Effector memory CD8-positive, alpha-beta T cell (primary cell): ENCODE measurements at regions not wholly inside any gene's neighbourhood (a gene's known extent, or its start where the extent isn't known, plus 50 kb on each side); places are given as distances from the start of the nearest gene placed in this dataset.

Source experiments
- ATAC-seq: fragments of 150-1000 bp; cut with Tn5 transposase; replicated peaks from 2 replicates; pipeline ENCODE4 v1.10.0; 2021; ENCODE audit warnings: mild to moderate bottlenecking, moderate library complexity
- DNase-seq, 3 experiments: peaks; one replicate each; pipeline ENCODE4 v3.0.0; 2021
- H3K27ac Mint-ChIP-seq, 2 donors: one replicate each; pipeline ENCODE4 v1.8.0; 2022; ENCODE audit warnings: mild to moderate bottlenecking in 2 of 2, mixed read lengths in 2 of 2, moderate library complexity in 2 of 2
- H3K27me3 Mint-ChIP-seq, 2 donors: one replicate each; pipeline ENCODE4 v1.8.0; 2022; ENCODE audit warnings: mixed read lengths in 2 of 2
- H3K36me3 Mint-ChIP-seq: one replicate; pipeline ENCODE4 v1.8.0; 2022; ENCODE audit warnings: mild to moderate bottlenecking, moderate library complexity, mixed read lengths; ENCODE audit not compliant: insufficient read depth
- H3K4me1 Mint-ChIP-seq, 2 donors: one replicate each; pipeline ENCODE4 v1.8.0; 2022; ENCODE audit warnings: low read depth in 2 of 2, mixed read lengths in 2 of 2
- H3K4me3 Mint-ChIP-seq, 2 donors: one replicate each; pipeline ENCODE4 v1.8.0; 2022; ENCODE audit warnings: mild to moderate bottlenecking in 2 of 2, mixed read lengths in 2 of 2, moderate library complexity in 2 of 2
- H3K9me3 Mint-ChIP-seq, 2 donors: one replicate each; pipeline ENCODE4 v1.8.0; 2022; ENCODE audit warnings: mixed read lengths in 2 of 2

DNA sequence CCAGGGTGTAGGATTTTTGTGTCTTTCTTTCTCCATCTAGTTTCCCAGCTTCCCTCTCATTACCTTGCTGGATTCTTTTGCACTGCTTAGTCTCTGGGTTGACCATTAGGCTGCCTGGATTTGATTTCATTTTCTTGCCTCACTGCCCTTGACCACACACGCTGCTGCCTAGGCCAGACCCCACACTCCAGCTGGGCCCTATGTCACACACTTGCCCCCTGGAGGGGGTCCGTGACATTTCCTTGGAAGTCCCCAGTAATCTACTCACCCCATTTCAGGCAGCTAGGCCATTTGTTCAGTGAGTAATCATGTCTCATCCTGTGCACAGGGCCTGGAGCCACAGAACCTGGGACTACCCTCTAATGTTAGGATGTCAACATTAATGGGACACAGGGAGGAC, 81.9 kb upstream of the SPON1 start:
- H3K27me3 Mint-ChIP-seq: no peaks in the 10 kb centered on the region
- ATAC-seq: no peak
- peak overlapping the region in 1 of 2 donors; percentile 19 for H3K27ac Mint-ChIP-seq
- no peak overlapping the region for H3K4me3 Mint-ChIP-seq
- H3K4me1 Mint-ChIP-seq: no peaks in the 10 kb centered on the region
- peaks cover 3% of the 10 kb centered on the region for H3K36me3 Mint-ChIP-seq
- no peak for DNase-seq
- no peaks in the 10 kb centered on the region for H3K9me3 Mint-ChIP-seq

DNA sequence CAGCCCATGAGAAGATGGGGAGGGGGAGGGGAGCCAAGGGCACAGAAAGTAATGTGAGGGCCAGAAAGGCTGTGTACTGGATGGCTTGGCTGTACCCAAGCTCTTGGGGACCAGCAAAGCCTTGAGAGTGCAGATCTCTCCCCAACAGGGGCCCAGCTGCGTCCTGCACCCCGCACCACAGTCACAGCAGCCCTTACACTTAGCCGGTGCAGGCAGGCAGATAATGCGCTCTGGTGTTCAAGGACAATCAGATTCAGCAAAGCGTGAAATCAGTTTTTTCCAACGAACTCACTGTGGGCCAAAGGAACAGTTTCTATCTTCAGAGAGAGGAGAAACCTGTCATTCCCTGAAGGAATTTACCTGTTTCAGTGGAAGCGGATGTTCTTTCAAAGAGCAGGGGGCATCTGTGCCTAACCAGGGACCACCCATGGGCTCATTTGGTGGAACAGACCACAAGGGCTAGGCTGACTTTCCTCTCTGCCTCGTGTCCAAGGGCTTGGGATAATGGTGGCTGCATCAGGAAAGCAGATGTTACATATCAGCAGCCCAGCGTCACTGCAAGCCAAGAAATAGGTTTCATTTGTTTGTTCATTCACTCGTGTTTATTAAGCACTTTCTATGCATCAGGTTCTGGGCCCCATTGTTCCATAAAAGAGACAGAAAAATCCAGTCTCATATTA, 81.2 kb upstream of the SPON1 start:
- Mint-ChIP-seq H3K36me3 (peaks cover 3% of the 10 kb centered on the region), H3K9me3 (no peaks in the 10 kb centered on the region), H3K4me3 (no peak overlapping the region), H3K27me3 (no peaks in the 10 kb centered on the region), H3K27ac (no peak overlapping the region), H3K4me1 (no peaks in the 10 kb centered on the region)
- ATAC-seq (no peak), DNase-seq (no peak)

DNA sequence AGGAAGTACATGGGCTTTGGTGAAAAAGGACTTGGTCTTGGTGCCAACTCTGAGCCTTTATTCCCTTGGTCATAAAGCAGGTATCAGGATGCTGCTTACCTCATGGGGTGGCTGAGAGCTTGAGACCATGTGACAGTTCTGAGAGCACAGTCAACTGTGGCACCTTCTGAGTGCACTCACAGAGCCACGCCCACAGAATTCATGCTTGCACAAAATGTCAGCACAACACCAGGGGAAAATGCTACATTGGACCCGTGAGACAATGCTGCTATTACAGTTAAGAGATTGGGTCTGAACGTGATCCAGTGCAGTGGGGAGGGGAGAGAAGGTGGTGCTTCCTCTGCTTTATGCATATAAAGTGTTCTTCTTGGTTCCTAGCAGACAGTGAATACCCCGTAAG, 79.5 kb upstream of the SPON1 start:
- DNase-seq (no peak), ATAC-seq (no peak)
- Mint-ChIP-seq H3K4me1 (no peaks in the 10 kb centered on the region), H3K27me3 (no peaks in the 10 kb centered on the region), H3K4me3 (no peak overlapping the region), H3K36me3 (peaks cover 3% of the 10 kb centered on the region), H3K27ac (no peak overlapping the region), H3K9me3 (peaks cover 0 to 2% of the 10 kb centered on the region in 2 donors)

DNA sequence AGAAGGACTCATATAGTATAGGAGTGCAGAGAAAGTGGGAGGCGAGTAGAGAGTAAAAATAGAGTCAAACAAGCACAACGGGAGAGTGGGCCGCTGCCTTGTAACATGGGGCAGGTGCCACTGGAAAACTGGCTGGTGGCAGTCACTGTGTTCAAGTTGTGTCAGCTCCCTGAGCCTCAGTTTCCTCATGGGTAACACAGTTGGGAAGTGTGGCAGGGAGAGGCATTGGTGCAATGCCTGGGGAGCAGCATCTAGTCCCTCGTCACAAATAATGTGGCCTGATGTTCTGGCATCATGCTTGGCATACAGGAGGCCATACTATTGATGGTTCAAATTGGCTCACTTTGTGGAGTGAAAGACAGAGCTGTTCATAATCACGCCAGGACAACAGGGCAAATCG, 78.9 kb upstream of the SPON1 start:
- Mint-ChIP-seq H3K4me1 (no peaks in the 10 kb centered on the region), H3K36me3 (peaks cover 3% of the 10 kb centered on the region)

DNA sequence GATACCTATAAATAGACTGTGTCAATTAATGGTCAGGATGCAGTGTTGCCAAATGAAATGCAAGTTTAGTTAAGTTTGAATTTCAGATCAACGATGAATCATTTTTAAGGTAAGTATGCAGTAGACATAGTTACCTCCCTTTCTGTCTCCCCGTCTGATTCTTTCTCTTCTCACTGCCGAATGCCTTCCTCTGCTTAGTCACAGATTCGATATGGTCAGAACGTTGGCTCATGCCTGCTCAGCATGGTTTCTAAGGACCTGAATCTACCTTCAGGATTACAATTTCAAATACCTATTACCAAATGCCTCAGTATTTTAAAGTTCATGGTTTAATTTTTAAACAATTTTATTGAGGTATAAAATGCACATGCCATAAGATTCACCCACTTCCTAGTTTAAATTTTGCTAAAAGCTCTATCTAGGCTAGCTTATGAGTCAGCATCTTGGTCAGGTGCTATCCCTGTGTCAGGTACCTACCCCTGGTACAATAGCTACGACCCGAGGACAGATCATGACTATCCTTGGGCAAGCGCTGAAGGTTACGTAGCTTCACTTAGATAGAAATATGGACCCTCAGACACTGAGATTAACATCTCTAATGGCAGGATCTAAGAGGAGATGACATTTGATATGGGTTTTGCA, 78.2 kb upstream of the SPON1 start:
- Mint-ChIP-seq H3K9me3 (peaks cover 0 to 2% of the 10 kb centered on the region in 2 donors), H3K4me1 (no peaks in the 10 kb centered on the region), H3K27me3 (no peaks in the 10 kb centered on the region), H3K27ac (no peak overlapping the region), H3K4me3 (no peak overlapping the region), H3K36me3 (peaks cover 3% of the 10 kb centered on the region)
- ATAC-seq (no peak), DNase-seq (no peak)

More for the DNA sequence above, 78.9 kb upstream of the SPON1 start:
- Mint-ChIP-seq H3K4me3 (no peak overlapping the region), H3K9me3 (peaks cover 0 to 2% of the 10 kb centered on the region in 2 donors), H3K27me3 (no peaks in the 10 kb centered on the region), H3K27ac (no peak overlapping the region)
- DNase-seq (no peak), ATAC-seq (no peak)

DNA sequence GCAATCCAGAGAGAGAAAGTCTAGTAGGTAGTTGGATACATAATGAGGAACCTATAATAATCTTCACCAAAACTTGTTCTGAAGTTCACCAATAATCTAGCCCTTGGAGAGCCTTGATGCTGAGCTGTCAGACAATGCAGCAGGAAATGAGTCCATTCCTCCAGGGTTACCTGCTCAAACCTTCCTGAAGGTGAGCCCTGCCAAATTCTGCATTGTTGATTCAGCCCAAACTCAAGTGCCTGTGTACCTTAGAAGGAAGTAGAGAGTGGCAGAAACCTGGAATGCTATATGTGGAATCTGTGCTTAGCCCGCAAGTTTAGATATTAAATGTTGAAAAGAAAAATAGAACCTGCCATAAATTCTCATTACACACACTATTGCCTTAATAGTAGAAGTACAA, 77.4 kb upstream of the SPON1 start:
- Mint-ChIP-seq H3K4me1 (no peaks in the 10 kb centered on the region), H3K27me3 (peaks cover 0 to 7% of the 10 kb centered on the region in 2 donors), H3K9me3 (peaks cover 0 to 2% of the 10 kb centered on the region in 2 donors), H3K4me3 (no peak overlapping the region), H3K36me3 (no peaks in the 10 kb centered on the region), H3K27ac (no peak overlapping the region)
- DNase-seq (no peak), ATAC-seq (no peak)

DNA sequence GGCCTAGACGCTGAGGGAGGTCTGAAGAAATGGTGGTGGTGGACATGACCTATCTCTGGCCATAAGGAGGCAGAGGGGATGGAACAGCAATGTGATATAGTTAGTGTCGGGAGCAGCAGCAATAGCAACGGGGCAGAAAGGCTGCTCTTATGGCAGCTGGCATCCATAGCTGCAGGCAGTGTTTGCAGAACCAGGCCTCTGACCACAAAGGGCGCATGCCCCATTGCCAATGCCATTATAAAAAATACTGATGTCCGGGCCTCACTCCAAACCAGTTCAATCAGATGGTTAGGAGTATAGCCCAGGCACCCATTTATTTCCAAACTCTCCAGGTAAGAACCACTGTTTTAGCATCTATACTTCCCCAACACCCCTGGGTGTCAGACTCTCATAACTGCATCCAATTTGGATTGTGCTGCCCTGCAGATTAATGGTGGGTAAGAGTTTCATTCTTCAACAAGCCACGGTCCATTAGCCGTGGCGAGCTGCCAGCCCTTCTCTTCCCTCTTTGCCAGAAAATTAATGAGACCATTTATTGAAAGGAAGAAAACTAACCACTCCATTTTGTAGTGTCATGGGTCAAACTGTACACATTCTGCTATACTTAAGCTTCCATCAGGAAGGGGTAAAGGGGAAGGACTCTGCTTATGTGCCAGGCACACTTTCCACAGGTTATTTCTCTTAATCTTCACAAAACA, 72.8 kb upstream of the SPON1 start:
- ATAC-seq: no peak
- Mint-ChIP-seq H3K27ac (no peak overlapping the region), H3K4me1 (no peaks in the 10 kb centered on the region), H3K27me3 (peaks cover 0 to 7% of the 10 kb centered on the region in 2 donors), H3K4me3 (no peak overlapping the region), H3K36me3 (no peaks in the 10 kb centered on the region), H3K9me3 (peaks cover 0 to 2% of the 10 kb centered on the region in 2 donors)
- DNase-seq: no peak

DNA sequence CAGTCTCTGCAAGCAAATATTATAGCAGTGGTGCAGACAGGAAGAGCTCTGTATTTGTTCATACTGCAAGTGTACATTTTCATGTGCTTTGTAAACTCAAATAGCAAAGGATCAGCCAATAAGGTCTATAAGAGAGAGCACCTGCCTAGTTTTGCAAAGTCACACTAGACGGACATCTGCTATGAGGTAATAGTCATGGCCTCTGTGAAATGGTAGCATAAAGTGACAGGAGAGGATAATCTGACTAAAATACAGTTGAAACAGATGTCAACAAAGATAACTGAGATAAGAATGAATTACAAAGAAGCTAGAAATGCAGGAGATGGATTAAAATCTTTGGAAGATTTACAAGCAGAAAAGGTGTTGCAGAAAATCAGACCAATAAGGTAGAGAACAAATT, 70.6 kb upstream of the SPON1 start:
- H3K4me3 Mint-ChIP-seq: no peak overlapping the region
- peaks cover 0 to 3% of the 10 kb centered on the region in 2 donors for H3K4me1 Mint-ChIP-seq
- H3K27me3 Mint-ChIP-seq: peaks cover 7 to 9% of the 10 kb centered on the region in 2 donors
- H3K9me3 Mint-ChIP-seq: peaks cover 0 to under 1% of the 10 kb centered on the region in 2 donors
- H3K27ac Mint-ChIP-seq: no peak overlapping the region
- H3K36me3 Mint-ChIP-seq: no peaks in the 10 kb centered on the region
- no peak for DNase-seq
- no peak for ATAC-seq

DNA sequence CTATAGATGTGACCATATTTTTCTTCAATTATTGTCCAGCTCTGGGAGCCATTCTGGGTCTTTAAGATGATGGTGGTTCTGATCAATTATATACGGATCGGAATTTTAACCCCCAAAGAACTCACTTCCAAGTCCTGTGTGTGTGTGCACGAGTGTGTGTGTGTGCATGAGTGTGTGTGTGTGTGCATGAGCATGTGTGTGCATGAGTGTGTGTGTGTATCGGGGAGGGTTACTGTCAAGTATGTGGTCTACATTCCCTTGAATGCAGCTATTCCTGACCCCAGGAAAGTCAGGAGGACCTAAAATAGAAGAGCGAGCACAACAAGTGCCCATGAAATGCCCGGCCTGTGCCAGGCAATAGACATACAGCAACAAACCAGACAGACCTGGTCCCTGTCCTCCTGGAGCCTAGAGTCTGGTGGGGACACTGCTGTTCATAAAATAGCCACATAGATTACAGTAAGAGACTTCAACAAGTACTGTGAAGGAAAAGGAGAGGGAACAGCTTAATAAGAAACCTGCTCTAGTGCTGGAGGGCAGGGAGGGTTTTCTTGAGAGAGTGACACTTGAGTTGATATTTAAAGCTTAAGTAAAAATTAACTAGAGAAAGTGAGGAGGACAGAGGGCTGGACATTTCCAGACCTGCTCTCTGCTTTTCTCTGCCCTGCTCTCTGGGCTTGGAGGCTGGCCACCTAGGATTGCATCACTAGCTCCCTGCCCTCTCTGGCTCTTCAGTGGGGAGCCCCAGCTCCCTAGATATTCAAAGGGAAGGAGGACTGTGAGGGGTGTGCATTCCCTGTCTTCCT, 66.1 kb upstream of the SPON1 start:
- no peak for DNase-seq
- Mint-ChIP-seq H3K27ac (no peak overlapping the region), H3K36me3 (no peaks in the 10 kb centered on the region), H3K4me1 (peaks cover 0 to 3% of the 10 kb centered on the region in 2 donors), H3K27me3 (peaks cover 18 to 28% of the 10 kb centered on the region in 2 donors), H3K4me3 (no peak overlapping the region), H3K9me3 (no peaks in the 10 kb centered on the region)
- ATAC-seq: no peak

DNA sequence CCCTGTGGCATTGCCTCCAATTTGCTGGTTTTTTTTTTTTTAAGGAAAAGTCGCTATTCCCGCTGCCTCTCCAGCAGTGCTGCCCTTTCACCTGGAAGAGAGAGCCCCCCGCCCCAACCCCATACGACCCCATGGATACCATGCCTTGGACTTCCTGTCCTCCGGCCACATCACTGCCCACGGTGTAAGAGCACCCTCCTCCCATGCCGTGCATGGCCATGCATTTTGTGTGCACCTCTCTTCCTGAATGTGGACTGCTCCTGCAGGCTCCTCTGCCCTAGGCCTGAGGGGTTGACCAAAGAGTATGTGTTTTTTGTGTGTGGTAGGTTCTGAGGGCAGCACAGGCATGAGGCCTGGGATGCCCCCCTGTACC, 65.6 kb upstream of the SPON1 start:
- Mint-ChIP-seq H3K4me3 (no peak overlapping the region), H3K27ac (no peak overlapping the region), H3K36me3 (no peaks in the 10 kb centered on the region), H3K4me1 (peaks cover 0 to 3% of the 10 kb centered on the region in 2 donors), H3K9me3 (no peaks in the 10 kb centered on the region), H3K27me3 (peaks cover 18 to 28% of the 10 kb centered on the region in 2 donors)
- ATAC-seq (no peak), DNase-seq (no peak)

DNA sequence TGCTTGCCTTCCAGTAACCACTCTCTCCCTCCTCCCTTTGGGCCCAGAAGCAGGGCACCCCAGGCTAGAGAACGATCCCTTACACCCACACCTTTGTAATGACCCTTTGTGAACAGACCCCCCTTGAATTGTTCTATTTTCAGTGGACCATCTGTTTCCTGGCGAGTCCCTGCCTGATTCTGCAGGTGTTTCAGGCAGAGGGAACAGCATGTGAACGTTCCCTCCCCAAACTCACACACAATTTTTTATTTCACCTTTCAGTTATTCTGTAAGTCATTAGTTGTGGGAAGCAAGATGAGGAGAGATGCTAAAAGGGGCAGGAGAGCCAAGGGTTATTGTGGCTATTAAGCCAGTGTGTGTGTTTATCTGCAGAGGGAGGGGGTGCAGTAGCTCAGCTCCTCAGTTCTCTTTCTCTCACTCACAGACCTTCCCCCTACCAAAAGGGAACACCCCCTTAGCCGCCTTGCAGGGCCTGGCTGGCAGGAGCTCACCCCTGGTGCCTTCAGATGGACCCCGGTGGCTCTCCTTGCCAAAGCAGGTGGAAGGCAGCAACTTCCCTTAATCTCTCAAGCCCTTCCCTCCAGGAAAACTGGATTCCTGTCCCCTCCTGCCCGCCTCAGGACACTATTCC, 64.8 kb upstream of the SPON1 start:
- DNase-seq (no peak), ATAC-seq (no peak)
- no peaks in the 10 kb centered on the region for H3K36me3 Mint-ChIP-seq
- peaks cover 18 to 28% of the 10 kb centered on the region in 2 donors for H3K27me3 Mint-ChIP-seq
- no peak overlapping the region for H3K4me3 Mint-ChIP-seq
- H3K9me3 Mint-ChIP-seq: no peaks in the 10 kb centered on the region
- peaks cover 0 to 3% of the 10 kb centered on the region in 2 donors for H3K4me1 Mint-ChIP-seq
- H3K27ac Mint-ChIP-seq: no peak overlapping the region

DNA sequence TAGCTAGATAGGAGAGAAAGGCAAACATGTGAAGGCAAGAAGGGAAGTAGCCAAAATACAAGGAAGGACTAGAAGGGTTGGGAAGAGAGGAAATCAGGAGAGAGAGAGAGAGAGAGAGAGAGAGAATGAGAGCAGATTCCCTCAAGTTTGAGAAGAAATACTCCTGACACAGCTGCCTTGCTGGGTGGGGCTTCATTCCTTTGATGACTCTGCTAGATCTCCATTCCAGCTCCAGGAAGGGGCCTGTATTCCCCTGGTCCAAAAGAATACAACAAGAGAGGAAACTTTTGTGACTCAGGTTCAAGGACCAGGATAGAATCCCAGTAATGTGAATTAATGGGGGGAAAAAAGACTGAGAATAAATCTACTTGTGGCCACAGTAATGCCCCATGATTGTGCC, 62.9 kb upstream of the SPON1 start:
- peaks cover 18 to 28% of the 10 kb centered on the region in 2 donors for H3K27me3 Mint-ChIP-seq
- no peaks in the 10 kb centered on the region for H3K36me3 Mint-ChIP-seq
- H3K4me1 Mint-ChIP-seq: peaks cover 0 to 3% of the 10 kb centered on the region in 2 donors
- ATAC-seq (no peak), DNase-seq (no peak)
- H3K9me3 Mint-ChIP-seq: no peaks in the 10 kb centered on the region
- no peak overlapping the region for H3K27ac Mint-ChIP-seq
- no peak overlapping the region for H3K4me3 Mint-ChIP-seq

DNA sequence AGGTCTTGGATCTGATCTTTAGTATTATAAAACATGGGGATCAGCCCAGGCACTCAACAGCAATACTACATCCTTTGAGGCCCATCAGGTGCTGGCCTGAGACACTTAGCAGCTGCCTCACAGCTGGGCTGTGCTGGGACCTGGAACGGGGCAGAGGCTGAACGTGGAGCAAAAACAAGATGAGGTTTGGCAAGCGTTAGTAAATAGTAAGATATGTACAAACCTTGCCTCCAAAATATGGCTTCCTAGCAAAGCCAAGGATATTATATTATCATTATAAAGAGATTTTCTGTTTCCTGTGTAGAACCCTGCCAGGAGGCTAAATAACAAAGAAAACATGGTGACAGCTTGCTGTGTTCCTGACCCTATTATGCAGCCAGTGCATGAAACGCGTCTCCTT, 60.0 kb upstream of the SPON1 start:
- Mint-ChIP-seq H3K27me3 (peaks cover 16 to 18% of the 10 kb centered on the region in 2 donors), H3K27ac (no peak overlapping the region), H3K4me1 (no peaks in the 10 kb centered on the region), H3K36me3 (no peaks in the 10 kb centered on the region), H3K9me3 (peaks cover 0 to 2% of the 10 kb centered on the region in 2 donors), H3K4me3 (no peak overlapping the region)
- no peak for ATAC-seq
- no peak for DNase-seq
